B cell (primary cell): ENCODE measurements at regions not wholly inside any gene's neighbourhood (a gene's known extent, or its start where the extent isn't known, plus 50 kb on each side); places are given as distances from the start of the nearest gene placed in this dataset.

Source experiments
- ATAC-seq: fragments of 200-7000 bp; cut with Tn5 transposase; one replicate; pipeline ENCODE4 v1.10.0; 2021; ENCODE audit warnings: low read depth, mild to moderate bottlenecking, moderate number of reproducible peaks, moderate library complexity
- CTCF ChIA-PET: fragments of 350-600 bp; sonication (Branson Sonifier 250); formaldehyde crosslinking; loops from one replicate; lab custom pipeline; 2021; ENCODE audit warnings: antibody characterized with exemption, inconsistent platforms; lab: Charles Lee
- POLR2A ChIA-PET: fragments of 350-600 bp; sonication (Branson Sonifier 250); formaldehyde crosslinking; loops from one replicate; lab custom pipeline; 2021; ENCODE audit warnings: antibody characterized with exemption; lab: Charles Lee
- DNase-seq: peaks from one replicate; pipeline ENCODE4 v3.0.0; 2013
- H2AFZ ChIP-seq: 2 replicates; pipeline ENCODE4 v1.6.1; 2012; ENCODE audit warnings: mild to moderate bottlenecking, low read depth, low read length; ENCODE audit not compliant: insufficient read depth, poor library complexity, severe bottlenecking
- H3K27ac ChIP-seq, 2 donors: 1 replicate in 1 of 2; 2 replicates in 1 of 2; pipeline ENCODE4 v1.5.1; 2012 to 2013; ENCODE audit warnings: low read length in 2 of 2, mild to moderate bottlenecking in 2 of 2, moderate library complexity in 1 of 2
- H3K27me3 ChIP-seq, 4 experiments: fragments of 200-600 bp in 1 of 4; sonication (generic) in 1 of 4; replicated peaks in 1 of 4; 1 replicate in 2 of 4; 2 replicates in 2 of 4; pipeline versions ENCODE4 v1.6.1 to v1.7.0; 2013 to 2016; ENCODE audit warnings: low read length in 3 of 4, mild to moderate bottlenecking in 2 of 4, mixed read lengths in 1 of 4, moderate library complexity in 1 of 4; ENCODE audit not compliant: insufficient read depth in 4 of 4, control insufficient read depth in 3 of 4; ENCODE audit errors: control extremely low read depth in 1 of 4
- H3K36me3 ChIP-seq, 2 experiments: replicated peaks in 1 of 2; 1 replicate in 1 of 2; 2 replicates in 1 of 2; pipeline versions ENCODE4 v1.6.1 to v1.7.1; 2013; ENCODE audit warnings: low read length in 1 of 2; ENCODE audit not compliant: insufficient read depth in 2 of 2, control insufficient read depth in 1 of 2; ENCODE audit errors: control extremely low read depth in 1 of 2, extremely low read depth in 1 of 2
- H3K4me1 ChIP-seq, 2 donors: fragments of 200-600 bp in 1 of 2; sonication (generic) in 1 of 2; 1 replicate in 1 of 2; 2 replicates in 1 of 2; pipeline versions ENCODE4 v1.5.1 to v1.6.1; 2013 to 2017; ENCODE audit warnings: low read length in 2 of 2; ENCODE audit not compliant: control insufficient read depth in 2 of 2, insufficient read depth in 2 of 2
- H3K4me2 ChIP-seq: replicated peaks from 2 replicates; pipeline ENCODE3; 2012; ENCODE audit warnings: mild to moderate bottlenecking, low read depth, low read length; ENCODE audit not compliant: poor library complexity, severe bottlenecking
- H3K4me3 ChIP-seq, 5 experiments: fragments of 200-600 bp in 1 of 5; sonication (generic) in 1 of 5; 1 replicate in 3 of 5; 2 replicates in 2 of 5; pipeline versions ENCODE4 v1.5.1 to v1.7.0; 2011 to 2016; ENCODE audit warnings: low read length in 4 of 5, mild to moderate bottlenecking in 4 of 5, low read depth in 2 of 5, control low read depth in 1 of 5, moderate library complexity in 1 of 5; ENCODE audit not compliant: insufficient read depth in 1 of 5; ENCODE audit errors: control extremely low read depth in 1 of 5, extremely low read depth in 1 of 5
- H3K79me2 ChIP-seq: fragments of 200-600 bp; sonication (generic); one replicate; pipeline ENCODE4 v1.6.0; 2016; ENCODE audit warnings: low read length; ENCODE audit not compliant: control insufficient read depth, insufficient read depth
- H3K9ac ChIP-seq: fragments of 200-600 bp; sonication (generic); 2 replicates; pipeline ENCODE4 v1.6.1; 2017; ENCODE audit warnings: mild to moderate bottlenecking, low read length, moderate library complexity
- H3K9me3 ChIP-seq, 3 donors: one replicate each; pipeline versions ENCODE4 v1.6.1 to v1.7.1; 2013; ENCODE audit warnings: low read length in 2 of 3; ENCODE audit not compliant: control insufficient read depth in 2 of 3, insufficient read depth in 1 of 3; ENCODE audit errors: control extremely low read depth in 1 of 3
- H4K20me1 ChIP-seq: 2 replicates; pipeline ENCODE4 v1.6.0; 2012; ENCODE audit warnings: mild to moderate bottlenecking, low read length; ENCODE audit not compliant: insufficient read depth, control insufficient read depth, poor library complexity, severe bottlenecking
- H3K27ac Mint-ChIP-seq: one replicate; pipeline ENCODE4 v1.8.0; 2021; ENCODE audit warnings: mixed read lengths
- H3K27me3 Mint-ChIP-seq: one replicate; pipeline ENCODE4 v1.8.0; 2021; ENCODE audit warnings: mixed read lengths
- H3K4me1 Mint-ChIP-seq: one replicate; pipeline ENCODE4 v1.8.0; 2021; ENCODE audit warnings: mixed read lengths
- H3K4me3 Mint-ChIP-seq: one replicate; pipeline ENCODE4 v1.8.0; 2021; ENCODE audit warnings: mixed read lengths
- H3K9me3 Mint-ChIP-seq: one replicate; pipeline ENCODE4 v1.8.0; 2022; ENCODE audit warnings: mixed read lengths; ENCODE audit not compliant: insufficient read depth
- CTCF ChIP-seq: fragments of 200-600 bp; IDR thresholded peaks from one replicate; pipeline ENCODE4 v1.8.0; 2022; ENCODE audit warnings: antibody characterized with exemption, mild to moderate bottlenecking
- EZH2 ChIP-seq: IDR thresholded peaks from 2 replicates; pipeline ENCODE4 v1.6.1; 2012; ENCODE audit warnings: borderline replicate concordance, low read depth, mild to moderate bottlenecking, moderate library complexity, low read length; ENCODE audit not compliant: insufficient read depth, poor library complexity, severe bottlenecking
- WGBS: methylation state at CpG from one replicate; pipeline ENCODE4 v1.1.5; 2013; ENCODE audit warnings: missing lambda C conversion rate; ENCODE audit not compliant: insufficient coverage; 5-methylcytosine and 5-hydroxymethylcytosine counted together
- intact Hi-C: fragments of 100-400 bp; cut with micrococcal nuclease; formaldehyde crosslinking; loops from one replicate; pipeline ENCODE4 v1.10.0; 2022

GRCh38 chr12:67512061-67512460 lies 136.5 kb upstream of the DYRK2 start:
- H3K4me3 Mint-ChIP-seq: no peak overlapping the region
- H3K27ac ChIP-seq: no peak overlapping the region
- TF ChIP-seq EZH2 (no peak), CTCF (no peak)
- no peak overlapping the region for H3K9ac ChIP-seq
- no peak overlapping the region for H3K27ac Mint-ChIP-seq
- no peaks in the 10 kb centered on the region for H3K9me3 ChIP-seq
- H4K20me1 ChIP-seq: no peaks in the 10 kb centered on the region
- H3K27me3 ChIP-seq: no peaks in the 10 kb centered on the region
- no peaks in the 10 kb centered on the region for H3K79me2 ChIP-seq
- H2AFZ ChIP-seq: no peak overlapping the region
- H3K4me1 ChIP-seq: peaks cover 15 to 16% of the 10 kb centered on the region in 2 donors
- ATAC-seq (no peak), DNase-seq (no peak)
- CTCF ChIA-PET: no interaction called here
- no peak overlapping the region for H3K4me2 ChIP-seq
- intact Hi-C loops: no loop called here
- peaks cover 16% of the 10 kb centered on the region for H3K4me1 Mint-ChIP-seq
- H3K36me3 ChIP-seq: no peaks in the 10 kb centered on the region
- no peak overlapping the region for H3K4me3 ChIP-seq
- peaks cover under 1% of the 10 kb centered on the region for H3K27me3 Mint-ChIP-seq
- H3K9me3 Mint-ChIP-seq: no peaks in the 10 kb centered on the region
- POLR2A ChIA-PET: no interaction called here

GRCh38 chr12:67514502-67514901 lies 134.0 kb upstream of the DYRK2 start:
- Histone ChIP-seq H3K4me1 (peaks cover 15 to 16% of the 10 kb centered on the region in 2 donors), H3K9ac (no peak overlapping the region), H3K27me3 (no peaks in the 10 kb centered on the region), H3K27ac (no peak overlapping the region), H3K36me3 (no peaks in the 10 kb centered on the region), H2AFZ (no peak overlapping the region), H3K9me3 (no peaks in the 10 kb centered on the region), H3K79me2 (no peaks in the 10 kb centered on the region), H4K20me1 (no peaks in the 10 kb centered on the region), H3K4me2 (no peak overlapping the region), H3K4me3 (no peak overlapping the region)
- Mint-ChIP-seq H3K4me1 (peaks cover 16% of the 10 kb centered on the region), H3K9me3 (no peaks in the 10 kb centered on the region), H3K27me3 (peaks cover 2% of the 10 kb centered on the region), H3K27ac (no peak overlapping the region), H3K4me3 (no peak overlapping the region)
- 93% methylated on average over 2 of the region's 3 CpGs for whole genome bisulfite sequencing
- POLR2A ChIA-PET: no interaction called here
- CTCF ChIA-PET: interaction anchor here (1.1 to 1.2 kb wide), 2 partner anchors 26 to 116 kb away, joined by 3 to 4 read pairs; no protein-coding TSS in a partner anchor
- intact Hi-C loops: no loop called here
- TF ChIP-seq EZH2: no peak
- no peak for TF ChIP-seq CTCF
- DNase-seq (no peak), ATAC-seq (no peak)
